Right atrium auricular region (tissue), 2 donors: ENCODE measurements at regions not wholly inside any gene's neighbourhood (a gene's known extent, or its start where the extent isn't known, plus 50 kb on each side); places are given as distances from the start of the nearest gene placed in this dataset.
"Not testable (repeated sequence)": the region's sequence is repeated elsewhere in the genome, so short reads cannot be mapped to it uniquely, and the experiment has no call there.

ENCODE experiments used
- DNase-seq: peaks from one replicate; pipeline ENCODE4 v3.0.0-alpha.2; 2019; ENCODE audit warnings: low spot score
- H3K27ac ChIP-seq, 2 donors: fragments of 200-600 bp; sonication (generic); 1 replicate in 1 of 2; 2 replicates in 1 of 2; pipeline ENCODE4 v1.5.1; 2016 to 2019
- H3K27me3 ChIP-seq, 2 donors: fragments of 200-600 bp; sonication (generic); one replicate each; pipeline versions ENCODE4 v1.5.1 to v1.6.0; 2017 to 2019
- H3K36me3 ChIP-seq: fragments of 200-600 bp; sonication (generic); one replicate; pipeline ENCODE4 v1.5.1; 2016
- H3K4me1 ChIP-seq, 2 donors: fragments of 200-600 bp; sonication (generic); one replicate each; pipeline versions ENCODE4 v1.5.1 to v1.6.0; 2017 to 2019
- H3K4me3 ChIP-seq, 2 donors: fragments of 200-600 bp; sonication (generic); 1 replicate in 1 of 2; 2 replicates in 1 of 2; pipeline ENCODE4 v1.5.1; 2017 to 2019; ENCODE audit warnings: mild to moderate bottlenecking in 1 of 2, moderate library complexity in 1 of 2
- H3K9me3 ChIP-seq, 2 donors: fragments of 200-600 bp; sonication (generic); one replicate each; pipeline ENCODE4 v1.5.1; 2019
- CTCF ChIP-seq, 2 donors: fragments of 200-600 bp; sonication (generic); IDR thresholded peaks; one replicate each; pipeline ENCODE4 v1.5.1; 2019; ENCODE audit warnings: antibody characterized with exemption in 2 of 2

DNA sequence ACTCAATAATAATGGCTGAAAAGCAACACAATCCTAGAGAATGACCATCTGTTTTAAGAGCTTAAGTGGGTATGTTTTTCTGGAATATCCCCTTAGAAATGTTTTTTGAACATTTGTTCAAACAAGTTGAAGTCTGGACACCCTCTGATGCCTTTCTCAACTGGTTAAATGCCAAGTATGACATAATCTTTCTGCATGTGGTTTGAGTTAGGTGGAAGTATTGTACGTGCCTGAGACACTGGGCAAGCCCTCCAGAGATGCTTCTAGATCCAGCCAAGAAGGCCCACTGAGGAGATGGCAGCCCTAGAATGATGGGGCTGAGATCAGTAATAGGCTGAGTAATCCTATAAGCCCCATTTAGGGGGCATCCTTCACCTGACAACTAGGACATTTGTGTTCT, 493.1 kb downstream of the MAGEE1 start:
- Histone ChIP-seq H3K27ac (no peak overlapping the region), H3K4me1 (no peaks in the 10 kb centered on the region), H3K36me3 (no peaks in the 10 kb centered on the region), H3K4me3 (no peak overlapping the region), H3K9me3 (no peaks in the 10 kb centered on the region), H3K27me3 (no peaks in the 10 kb centered on the region)
- TF ChIP-seq CTCF (IDR thresholded peaks at IDR 0.05), result no peak
- DNase-seq, result no peak

DNA sequence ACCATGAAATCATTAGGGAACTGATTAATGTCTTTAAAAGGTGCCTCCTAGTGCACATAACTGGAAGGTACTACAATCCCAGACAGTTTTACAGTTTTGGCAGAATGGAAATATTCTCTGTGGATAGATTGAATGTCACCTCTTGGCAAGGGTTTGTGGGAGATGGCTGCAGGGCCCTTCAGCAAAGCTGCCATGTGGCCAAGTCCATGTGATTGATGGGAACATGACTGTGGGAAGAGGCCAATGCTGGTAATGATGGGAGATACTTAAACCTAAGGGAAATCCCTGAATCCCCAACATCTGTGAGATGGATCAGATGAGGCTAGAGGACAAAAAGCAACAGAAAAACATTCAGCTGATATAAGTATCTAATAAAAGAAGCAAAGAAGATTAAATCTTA, 493.7 kb downstream of the MAGEE1 start:
- DNase-seq, result no peak
- Histone ChIP-seq H3K36me3 (no peaks in the 10 kb centered on the region), H3K4me1 (no peaks in the 10 kb centered on the region), H3K27me3 (no peaks in the 10 kb centered on the region), H3K4me3 (no peak overlapping the region), H3K9me3 (no peaks in the 10 kb centered on the region), H3K27ac (no peak overlapping the region)
- no peak for TF ChIP-seq CTCF (IDR thresholded peaks at IDR 0.05)

DNA sequence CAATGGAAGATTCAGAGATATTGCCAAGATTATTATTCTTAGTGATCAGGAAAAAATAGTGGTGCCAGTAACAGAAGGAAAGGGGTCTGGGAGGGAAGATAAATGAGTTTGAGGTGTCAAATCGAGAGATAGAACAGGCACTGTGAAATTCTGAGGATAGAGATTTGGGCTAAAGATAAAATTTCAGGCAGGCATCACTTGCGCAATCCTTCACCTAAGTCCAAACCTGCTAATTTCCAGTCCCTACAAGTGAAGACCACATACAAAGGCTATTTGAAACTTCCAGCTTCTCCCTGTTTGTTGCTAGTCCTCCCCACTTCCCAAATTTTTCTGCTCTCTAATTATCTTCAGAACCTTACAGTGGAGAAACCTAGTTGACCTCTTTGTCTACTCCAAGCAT, 494.6 kb downstream of the MAGEE1 start:
- TF ChIP-seq CTCF (IDR thresholded peaks at IDR 0.05), result no peak
- Histone ChIP-seq H3K4me1 (no peaks in the 10 kb centered on the region), H3K9me3 (no peaks in the 10 kb centered on the region)

GRCh38 chrX:76924616-76925015, 497.1 kb downstream of the MAGEE1 start:
- DNase-seq, H3K4me3 ChIP-seq, H3K9me3 ChIP-seq, H3K36me3 ChIP-seq, H3K27ac ChIP-seq, H3K4me1 ChIP-seq, H3K27me3 ChIP-seq: not testable (repeated sequence)

More for the DNA sequence above, 494.6 kb downstream of the MAGEE1 start:
- Histone ChIP-seq H3K27me3 (no peaks in the 10 kb centered on the region), H3K27ac (no peak overlapping the region), H3K4me3 (no peak overlapping the region), H3K36me3 (no peaks in the 10 kb centered on the region)
- DNase-seq, result no peak

- Histone ChIP-seq H3K9me3 (no peaks in the 10 kb centered on the region), H3K36me3 (no peaks in the 10 kb centered on the region), H3K27me3 (no peaks in the 10 kb centered on the region), H3K4me1 (no peaks in the 10 kb centered on the region), H3K27ac (no peak overlapping the region), H3K4me3 (no peak overlapping the region)
- no peak for TF ChIP-seq CTCF (IDR thresholded peaks at IDR 0.05)
- no peak for DNase-seq
These were observed 504.0 kb downstream of the MAGEE1 start for GRCh38 chrX:76931518-76931917.

DNA sequence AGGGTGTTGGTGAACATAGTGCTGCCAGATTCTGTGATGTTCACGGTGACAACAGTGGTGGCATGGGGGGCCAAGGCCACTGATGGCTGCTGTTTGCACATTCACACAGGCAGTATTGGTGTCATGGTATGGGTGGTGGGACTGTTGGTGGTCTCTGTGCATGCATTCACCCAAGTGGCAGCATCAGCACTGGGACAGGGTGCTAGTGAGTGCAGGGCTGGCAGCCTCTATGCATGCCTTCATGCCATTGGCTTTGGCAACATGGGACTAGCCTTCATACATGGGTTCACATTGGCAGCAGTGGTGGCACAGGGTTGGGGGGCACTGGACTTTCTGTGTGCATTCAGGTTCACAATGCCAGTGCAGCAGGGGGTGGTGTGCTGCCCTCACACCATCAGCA, 489.7 kb upstream of the FGF16 start:
- H3K27me3 ChIP-seq, result no peaks in the 10 kb centered on the region
- no peak overlapping the region for H3K4me3 ChIP-seq
- no peak overlapping the region for H3K27ac ChIP-seq
- DNase-seq, result no peak
- peaks cover 0 to 26% of the 10 kb centered on the region in 2 donors for H3K9me3 ChIP-seq
- no peaks in the 10 kb centered on the region for H3K4me1 ChIP-seq
- no peaks in the 10 kb centered on the region for H3K36me3 ChIP-seq
- TF ChIP-seq CTCF (IDR thresholded peaks at IDR 0.05), result no peak
